Activated T-cell treated with anti-CD3 and anti-CD28 coated beads, Interleukin-2, amount 50 U/mL, for 4 hours (primary cell): ENCODE measurements at regions not wholly inside any gene's neighbourhood (a gene's known extent, or its start where the extent isn't known, plus 50 kb on each side); places are given as distances from the start of the nearest gene placed in this dataset.

Experiments
- ATAC-seq, 2 donors: fragments of 200-7000 bp; cut with Tn5 transposase; one replicate each; pipeline ENCODE4 v1.10.0; 2021
- DNase-seq: peaks from one replicate; pipeline ENCODE4 v3.0.0-alpha.2; 2020
- H3K27me3 Mint-ChIP-seq: one replicate; pipeline ENCODE4 v1.8.0; 2021; ENCODE audit warnings: low read depth, mixed read lengths
- H3K36me3 Mint-ChIP-seq: one replicate; pipeline ENCODE4 v1.8.0; 2022; ENCODE audit warnings: mixed read lengths; ENCODE audit not compliant: insufficient read depth
- H3K4me1 Mint-ChIP-seq: one replicate; pipeline ENCODE4 v1.8.0; 2021; ENCODE audit warnings: low read depth, mixed read lengths
- H3K4me3 Mint-ChIP-seq: one replicate; pipeline ENCODE4 v1.8.0; 2021; ENCODE audit warnings: mild to moderate bottlenecking, moderate library complexity, mixed read lengths
- H3K9me3 Mint-ChIP-seq: one replicate; pipeline ENCODE4 v1.8.0; 2021; ENCODE audit warnings: mixed read lengths

DNA sequence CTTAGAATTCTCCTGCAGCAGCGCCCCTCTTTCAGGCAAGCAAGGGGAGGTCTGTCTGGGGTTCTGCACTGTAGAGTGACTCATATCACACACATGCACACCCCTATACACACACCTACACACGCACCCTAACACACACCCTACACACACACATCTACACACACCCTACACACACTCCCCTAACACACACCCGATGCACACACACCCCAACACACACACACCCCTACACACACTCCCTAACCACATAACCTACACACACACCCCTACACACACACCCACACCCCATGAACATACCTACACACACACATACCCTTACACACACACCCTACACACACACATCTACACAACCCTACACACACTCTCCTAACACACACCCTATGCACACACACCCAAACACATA is 493.2 kb downstream of the IRS2 start:
- DNase-seq (no peak), ATAC-seq (no peak)
- Mint-ChIP-seq H3K9me3 (no peaks in the 10 kb centered on the region), H3K36me3 (no peaks in the 10 kb centered on the region), H3K4me3 (no peak overlapping the region), H3K4me1 (no peaks in the 10 kb centered on the region), H3K27me3 (no peaks in the 10 kb centered on the region)

DNA sequence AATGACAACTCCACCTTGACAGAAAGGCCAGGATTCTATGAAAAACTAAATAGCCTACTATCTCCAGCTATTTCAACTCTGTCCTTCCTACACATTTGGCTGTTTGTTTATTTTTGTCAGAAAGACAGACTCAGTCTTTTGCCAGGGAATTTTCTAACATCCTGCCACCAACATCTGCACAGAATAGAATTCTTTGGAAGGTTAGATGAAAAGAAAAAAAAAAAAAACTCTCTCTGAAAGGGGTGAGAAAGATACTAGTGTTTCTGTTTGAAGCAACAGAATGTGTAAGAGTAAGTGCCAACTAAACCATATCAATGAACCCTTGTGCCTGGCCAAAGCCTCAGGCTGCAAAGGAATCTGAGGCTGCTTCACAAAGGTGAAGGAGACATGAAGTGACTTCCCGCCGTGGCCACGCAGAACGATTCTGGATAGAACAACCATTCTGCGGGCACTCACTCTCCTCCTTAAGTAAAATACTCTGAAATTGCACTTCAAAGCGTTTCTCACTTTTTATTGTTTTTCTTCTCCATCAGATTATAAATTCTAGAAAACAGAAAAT is 498.2 kb downstream of the IRS2 start:
- no peak for ATAC-seq
- Mint-ChIP-seq H3K4me3 (no peak overlapping the region), H3K27me3 (no peaks in the 10 kb centered on the region), H3K36me3 (no peaks in the 10 kb centered on the region), H3K9me3 (no peaks in the 10 kb centered on the region), H3K4me1 (no peaks in the 10 kb centered on the region)
- no peak for DNase-seq

DNA sequence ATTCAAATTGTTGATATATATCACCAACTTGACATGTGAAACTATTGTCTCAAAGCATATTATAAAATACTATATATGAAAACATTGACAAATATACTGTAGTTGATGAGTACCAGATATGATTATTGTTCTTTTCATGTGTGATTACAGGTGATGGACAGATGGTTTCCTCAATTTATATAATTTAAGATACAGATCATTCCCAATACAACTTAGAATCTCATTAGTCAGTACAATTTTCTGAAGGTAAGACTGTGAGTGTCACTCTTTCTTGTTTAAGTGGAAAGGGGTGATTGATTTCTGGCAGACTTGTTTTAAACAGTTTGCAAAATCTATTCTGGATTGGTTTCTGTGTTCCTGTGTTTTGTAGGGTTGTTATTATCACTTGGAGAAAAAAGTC is 498.8 kb downstream of the IRS2 start:
- Mint-ChIP-seq H3K27me3 (no peaks in the 10 kb centered on the region), H3K4me1 (no peaks in the 10 kb centered on the region), H3K36me3 (no peaks in the 10 kb centered on the region), H3K9me3 (no peaks in the 10 kb centered on the region), H3K4me3 (no peak overlapping the region)
- no peak for DNase-seq
- no peak for ATAC-seq

DNA sequence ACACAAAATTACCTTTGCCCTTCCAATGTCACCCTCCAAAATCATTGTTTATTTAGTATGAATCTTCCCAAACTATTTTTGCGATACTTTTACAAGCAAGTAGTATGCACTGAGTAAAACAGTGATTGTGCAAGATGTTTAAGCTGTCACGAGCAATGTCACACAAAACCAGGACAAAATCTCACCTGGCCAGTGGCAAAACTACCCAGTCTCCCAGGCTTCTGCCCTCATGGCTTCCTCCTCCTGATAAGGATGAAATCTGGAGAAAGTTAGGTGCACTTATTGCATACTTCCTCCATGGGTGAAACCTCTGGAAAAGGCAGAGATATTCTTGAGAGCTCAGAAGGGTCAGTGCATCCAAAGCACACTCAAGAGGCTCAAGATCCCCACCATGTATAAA is 500.8 kb downstream of the IRS2 start:
- no peaks in the 10 kb centered on the region for H3K4me1 Mint-ChIP-seq
- H3K27me3 Mint-ChIP-seq = peaks cover 2% of the 10 kb centered on the region

DNA sequence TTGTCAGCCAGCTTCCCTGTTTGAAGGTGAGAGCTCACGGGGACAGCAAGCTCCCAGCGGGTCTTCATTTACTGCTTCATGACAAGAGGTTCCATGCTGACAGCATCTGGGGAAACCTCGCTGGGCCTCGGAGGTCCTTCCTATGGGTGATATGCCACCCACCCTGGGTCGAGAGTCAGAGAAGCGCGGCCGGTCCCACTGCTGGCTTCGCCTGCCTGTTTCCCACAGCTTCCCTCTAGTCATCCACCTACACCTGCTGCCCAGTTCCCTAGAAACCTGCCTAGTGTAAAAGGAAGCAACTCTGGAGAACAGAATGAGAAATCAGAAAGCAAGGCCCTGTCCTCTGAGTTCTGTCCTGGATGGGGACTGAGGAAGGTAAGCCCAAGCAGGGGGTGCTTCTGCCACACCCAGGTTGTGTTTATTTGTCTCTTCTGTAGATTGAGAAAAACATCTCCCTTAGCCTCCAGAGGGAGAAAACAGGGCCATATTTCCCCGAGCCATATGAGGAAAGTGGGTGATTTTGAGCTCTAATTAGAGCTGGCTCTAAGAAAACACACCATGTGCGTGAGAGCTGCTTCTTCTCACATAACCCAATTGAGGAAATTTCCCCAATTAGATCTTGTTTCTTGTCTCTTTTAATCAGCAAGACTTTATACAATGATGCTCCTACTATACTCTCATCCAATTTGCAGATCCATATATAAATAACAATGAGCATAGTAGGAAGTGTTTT is 504.3 kb downstream of the IRS2 start:
- no peak for ATAC-seq
- no peaks in the 10 kb centered on the region for H3K36me3 Mint-ChIP-seq
- DNase-seq = no peak
- no peaks in the 10 kb centered on the region for H3K9me3 Mint-ChIP-seq
- H3K4me1 Mint-ChIP-seq = no peaks in the 10 kb centered on the region
- no peak overlapping the region for H3K4me3 Mint-ChIP-seq
- H3K27me3 Mint-ChIP-seq = peaks cover 2% of the 10 kb centered on the region

More for the DNA sequence above, 500.8 kb downstream of the IRS2 start:
- DNase-seq (no peak), ATAC-seq (no peak)
- Mint-ChIP-seq H3K4me3 (no peak overlapping the region), H3K36me3 (no peaks in the 10 kb centered on the region), H3K9me3 (no peaks in the 10 kb centered on the region)

DNA sequence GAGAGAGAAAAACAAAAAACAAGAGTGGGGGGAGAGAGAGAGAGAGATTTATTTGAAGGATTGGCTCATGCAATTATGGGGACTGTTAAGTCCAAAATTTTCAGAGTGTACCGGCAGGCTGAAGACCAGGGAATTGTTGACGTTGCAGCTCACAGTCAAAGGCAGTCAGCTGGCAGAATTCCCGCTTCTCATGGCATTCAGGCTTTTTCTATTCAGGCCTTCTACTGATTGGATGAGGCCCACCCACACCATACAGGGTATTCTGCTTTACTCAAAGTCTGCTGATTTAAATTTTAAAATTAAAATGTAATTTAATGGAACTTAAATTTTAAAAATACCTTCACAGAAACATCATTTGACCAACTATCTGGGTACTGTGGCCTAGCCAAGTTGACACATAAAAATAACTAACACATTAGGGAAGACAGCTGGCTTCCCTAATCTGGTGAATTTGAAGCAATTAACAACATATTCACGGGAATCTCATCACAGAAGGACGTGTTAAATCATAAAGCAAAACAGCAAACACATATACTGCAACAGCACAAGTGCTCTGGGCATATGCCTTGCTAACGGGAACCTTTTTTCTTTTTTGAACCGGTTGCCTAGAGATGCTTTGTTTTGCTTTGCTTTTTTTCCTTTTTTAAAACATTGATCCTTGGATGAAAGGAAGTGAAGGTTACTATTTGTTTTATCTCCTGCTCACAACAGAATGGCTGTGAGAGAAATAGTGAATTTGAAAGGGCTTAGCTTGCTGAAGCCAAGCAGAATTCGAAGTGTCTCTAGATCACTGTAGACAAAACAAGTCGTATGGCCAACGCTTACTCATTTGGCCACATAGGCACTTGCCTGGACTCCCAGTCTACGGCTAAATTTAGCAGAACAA is 505.1 kb downstream of the IRS2 start:
- Mint-ChIP-seq H3K27me3 (peaks cover 2% of the 10 kb centered on the region), H3K4me1 (no peaks in the 10 kb centered on the region), H3K4me3 (no peak overlapping the region), H3K36me3 (no peaks in the 10 kb centered on the region), H3K9me3 (no peaks in the 10 kb centered on the region)
- ATAC-seq (no peak), DNase-seq (no peak)

DNA sequence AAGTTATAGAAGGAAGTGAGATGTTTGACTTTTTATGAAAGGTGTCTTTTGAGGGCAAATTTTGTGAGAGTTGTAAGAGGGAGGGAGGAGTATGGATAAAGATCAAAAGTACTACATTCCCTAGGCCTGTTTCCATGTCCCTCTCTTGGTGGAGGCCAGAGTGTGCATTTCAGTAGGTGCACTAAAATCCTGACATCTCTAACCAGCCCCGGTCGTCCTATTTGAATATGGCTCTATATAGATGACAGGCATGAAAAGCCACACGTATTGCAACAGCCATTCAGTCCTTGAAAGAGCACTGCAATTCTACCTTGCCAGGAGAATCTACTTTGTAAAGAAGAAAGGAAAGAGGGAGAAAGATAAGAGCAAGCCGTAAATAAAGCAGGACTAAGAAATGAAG is 510.1 kb downstream of the IRS2 start:
- Mint-ChIP-seq H3K27me3 (peaks cover 4% of the 10 kb centered on the region), H3K4me3 (no peak overlapping the region), H3K36me3 (no peaks in the 10 kb centered on the region), H3K9me3 (no peaks in the 10 kb centered on the region), H3K4me1 (no peaks in the 10 kb centered on the region)
- ATAC-seq (no peak), DNase-seq (no peak)

DNA sequence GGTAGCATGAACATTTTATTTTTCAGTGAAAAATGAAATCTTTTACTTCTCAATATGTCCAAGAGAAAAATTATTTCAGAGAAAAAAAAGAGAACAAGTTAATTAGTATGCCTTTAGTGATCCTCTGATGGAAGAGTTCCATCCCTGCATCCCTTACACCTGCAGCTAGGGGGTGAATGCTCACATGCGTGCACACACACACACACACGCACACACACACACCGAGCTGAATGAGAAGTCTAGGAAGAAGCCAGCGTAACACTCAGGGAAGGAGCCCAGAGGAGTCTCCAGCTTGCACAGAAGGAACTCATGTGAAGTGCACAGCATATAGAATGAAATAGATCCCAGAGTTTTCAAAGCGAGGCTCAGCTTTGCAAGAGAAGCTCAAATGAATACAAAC is 510.5 kb downstream of the IRS2 start:
- Mint-ChIP-seq H3K9me3 (no peaks in the 10 kb centered on the region), H3K4me1 (no peaks in the 10 kb centered on the region), H3K4me3 (no peak overlapping the region), H3K27me3 (peaks cover 4% of the 10 kb centered on the region), H3K36me3 (no peaks in the 10 kb centered on the region)
- DNase-seq = no peak
- no peak for ATAC-seq

DNA sequence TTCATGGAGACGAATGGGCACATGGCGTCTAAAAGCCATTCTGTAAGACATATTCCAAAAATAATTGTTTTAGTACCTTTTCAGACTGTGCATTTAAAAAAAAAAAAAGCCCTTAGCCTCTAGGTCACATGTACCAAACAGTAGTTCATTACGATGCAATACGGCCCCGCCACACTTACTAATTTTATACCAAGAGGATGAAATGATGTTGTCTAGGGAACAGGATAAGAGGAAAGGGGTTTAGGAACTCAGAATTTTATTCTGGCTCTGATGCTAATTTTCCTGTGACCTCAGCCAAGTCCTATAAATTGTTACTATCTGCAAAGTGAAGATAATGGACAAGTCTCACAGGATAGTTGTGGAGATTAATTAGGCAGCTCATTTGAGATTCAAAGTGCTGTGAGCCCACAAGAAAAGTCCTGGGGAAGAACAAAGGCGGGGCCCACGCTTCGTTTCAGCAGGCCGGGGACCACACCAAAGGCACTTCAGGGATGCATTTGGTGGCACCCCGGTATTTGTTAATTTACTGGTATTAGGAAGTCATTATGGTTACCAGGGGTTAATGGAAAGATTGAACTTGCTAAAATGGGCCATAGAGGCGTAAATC is 511.1 kb downstream of the IRS2 start:
- H3K27me3 Mint-ChIP-seq = peaks cover 2% of the 10 kb centered on the region
- no peak for ATAC-seq
- H3K36me3 Mint-ChIP-seq = no peaks in the 10 kb centered on the region
- no peak overlapping the region for H3K4me3 Mint-ChIP-seq
- DNase-seq = no peak
- no peaks in the 10 kb centered on the region for H3K9me3 Mint-ChIP-seq
- H3K4me1 Mint-ChIP-seq = no peaks in the 10 kb centered on the region

DNA sequence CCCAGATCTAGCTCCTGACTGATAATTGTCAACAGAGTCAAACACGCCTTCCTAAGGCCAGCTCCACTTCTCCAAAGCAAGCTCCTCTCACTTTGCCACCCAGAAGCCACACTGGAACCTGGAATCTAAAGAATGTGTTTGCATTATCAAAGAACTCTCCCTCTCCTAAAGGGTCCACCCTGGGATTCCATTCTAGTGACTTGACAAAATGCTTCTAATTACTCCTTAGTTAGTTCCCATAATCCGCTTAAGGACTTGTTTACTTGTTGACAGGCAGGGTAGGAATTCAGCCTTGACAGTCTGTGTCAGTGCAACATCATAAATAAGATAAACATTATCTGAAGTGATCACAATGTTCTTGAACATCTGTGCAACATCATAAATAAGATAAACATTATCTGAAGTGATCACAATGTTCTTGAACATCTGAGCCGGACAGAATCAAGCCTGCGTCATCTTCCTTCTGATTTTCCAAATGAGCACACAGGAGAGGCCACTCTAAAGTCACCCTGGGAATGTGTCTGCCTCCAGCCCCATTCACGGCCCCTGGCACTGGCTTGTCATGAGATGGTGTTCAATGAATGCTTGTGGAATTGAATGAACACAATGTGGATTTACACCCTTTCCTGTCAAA is 512.1 kb downstream of the IRS2 start:
- no peaks in the 10 kb centered on the region for H3K4me1 Mint-ChIP-seq
- no peaks in the 10 kb centered on the region for H3K9me3 Mint-ChIP-seq
- no peak for DNase-seq
- H3K27me3 Mint-ChIP-seq = peaks cover 2% of the 10 kb centered on the region
- H3K36me3 Mint-ChIP-seq = no peaks in the 10 kb centered on the region
- ATAC-seq = no peak
- H3K4me3 Mint-ChIP-seq = no peak overlapping the region

DNA sequence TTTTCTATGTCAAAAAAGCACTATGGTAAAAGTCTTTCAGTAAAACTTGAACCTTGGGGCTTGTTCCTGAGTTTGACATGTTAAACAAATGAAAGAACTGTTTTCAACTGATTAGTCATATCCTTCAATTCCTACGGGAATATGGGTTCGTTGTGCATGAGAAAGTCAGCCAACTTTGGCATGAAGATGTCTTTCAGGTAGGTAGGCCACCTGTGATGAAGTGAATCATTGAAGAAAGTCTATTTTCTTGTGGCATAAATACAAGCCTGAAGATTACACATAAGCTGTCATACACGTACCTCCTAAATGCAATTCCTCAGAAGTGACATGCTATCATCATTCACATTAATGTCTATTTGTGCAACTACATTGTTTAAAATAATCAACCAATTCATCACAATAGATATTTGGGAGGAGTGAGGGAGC is 513.0 kb downstream of the IRS2 start:
- H3K4me1 Mint-ChIP-seq = no peaks in the 10 kb centered on the region
- DNase-seq (no peak), ATAC-seq (no peak)
- H3K9me3 Mint-ChIP-seq = no peaks in the 10 kb centered on the region
- H3K4me3 Mint-ChIP-seq = no peak overlapping the region
- H3K27me3 Mint-ChIP-seq = peaks cover 4% of the 10 kb centered on the region
- no peaks in the 10 kb centered on the region for H3K36me3 Mint-ChIP-seq

DNA sequence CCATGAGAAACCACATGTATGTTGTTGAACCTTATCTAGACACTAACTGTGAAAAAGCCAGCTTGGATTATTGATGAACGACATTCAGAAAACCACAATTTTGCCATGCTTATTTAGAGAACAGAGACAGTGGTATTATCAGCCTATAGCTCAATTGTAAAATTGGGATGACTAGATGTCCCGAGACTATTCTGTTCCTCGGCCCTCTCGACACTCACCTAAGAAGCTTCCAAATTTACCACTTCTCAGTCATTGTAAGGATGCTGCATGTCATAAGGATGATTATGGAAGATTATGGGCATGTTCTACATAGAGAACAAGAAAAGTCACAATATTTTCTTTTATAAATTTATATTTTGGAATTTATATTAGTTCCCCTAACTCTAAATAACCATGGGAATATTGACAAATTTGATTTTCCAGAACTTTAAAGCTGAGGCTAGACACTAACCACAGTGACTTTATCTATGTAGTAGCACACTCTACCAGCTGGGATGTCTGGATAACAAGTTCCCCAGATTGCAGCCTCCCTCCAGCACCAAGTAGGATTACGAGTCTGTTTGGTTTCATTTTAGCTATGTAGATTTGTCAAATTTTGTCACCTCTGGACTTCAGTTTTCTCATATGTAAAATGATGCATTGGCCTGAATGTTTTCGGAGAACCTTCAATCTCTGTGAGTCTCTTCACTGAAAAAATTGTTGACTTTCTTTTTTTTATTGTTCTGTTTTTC is 513.6 kb downstream of the IRS2 start:
- no peaks in the 10 kb centered on the region for H3K9me3 Mint-ChIP-seq

DNA sequence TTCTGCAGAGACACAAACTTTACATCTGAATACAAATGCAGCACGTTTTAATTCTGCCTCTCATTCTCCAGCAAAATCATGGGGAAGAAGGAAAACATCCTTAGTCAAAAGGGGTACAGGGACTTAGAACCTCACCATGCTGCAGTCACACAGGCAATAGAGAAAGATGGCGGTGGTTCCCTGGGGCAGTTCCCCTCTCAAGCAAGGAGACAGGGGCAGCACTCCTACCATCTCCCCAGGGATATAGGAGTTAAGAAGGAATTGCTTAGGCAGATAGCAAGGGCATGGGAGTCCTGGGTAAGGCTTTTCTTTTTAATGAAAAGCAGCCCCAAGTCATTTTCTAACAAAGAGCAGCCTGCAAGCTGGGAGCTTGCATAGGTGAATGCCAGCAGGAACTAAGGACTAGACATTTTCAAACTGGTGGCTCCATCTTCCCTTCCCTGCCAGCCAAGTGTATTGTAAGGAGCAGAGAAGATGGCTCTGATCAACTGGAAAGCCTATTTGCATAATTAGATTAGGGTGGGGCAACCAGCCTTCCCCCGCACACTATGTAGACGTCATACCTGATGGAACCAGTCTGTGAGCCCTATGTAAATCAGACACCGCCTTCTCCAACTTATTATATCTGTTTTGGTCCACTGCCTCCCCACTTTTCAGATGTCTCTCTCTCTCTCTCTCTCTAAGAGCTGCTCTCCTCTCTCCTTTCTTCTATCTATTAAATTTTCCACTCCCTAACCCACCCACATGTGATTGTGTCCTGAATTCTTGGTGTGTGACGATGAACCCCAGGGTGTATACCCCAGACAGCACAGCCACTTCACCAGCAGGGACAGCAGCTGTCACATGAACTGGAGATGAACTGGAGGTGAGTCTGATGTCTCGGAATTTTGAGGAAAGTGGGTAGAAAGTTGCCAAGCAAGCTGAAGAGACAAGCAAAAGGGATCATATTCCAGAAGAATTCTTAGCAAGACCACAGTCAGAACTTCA is 514.5 kb downstream of the IRS2 start:
- Mint-ChIP-seq H3K27me3 (peaks cover 4% of the 10 kb centered on the region), H3K4me3 (no peak overlapping the region), H3K36me3 (no peaks in the 10 kb centered on the region), H3K9me3 (no peaks in the 10 kb centered on the region), H3K4me1 (no peaks in the 10 kb centered on the region)
- ATAC-seq = no peak
- no peak for DNase-seq

More for the DNA sequence above, 513.6 kb downstream of the IRS2 start:
- ATAC-seq (no peak), DNase-seq (no peak)
- Mint-ChIP-seq H3K27me3 (peaks cover 4% of the 10 kb centered on the region), H3K36me3 (no peaks in the 10 kb centered on the region), H3K4me3 (no peak overlapping the region), H3K4me1 (no peaks in the 10 kb centered on the region)
